HG02571 (cell line): ENCODE measurements at regions not wholly inside any gene's neighbourhood (a gene's known extent, or its start where the extent isn't known, plus 50 kb on each side); places are given as distances from the start of the nearest gene placed in this dataset.

ENCODE experiments used
- ATAC-seq: cut with Tn5 transposase; IDR thresholded peaks from one replicate; pipeline ENCODE4 v1.9.1; 2021; ENCODE audit warnings: mild to moderate bottlenecking, moderate library complexity; ENCODE audit not compliant: unreplicated experiment

DNA sequence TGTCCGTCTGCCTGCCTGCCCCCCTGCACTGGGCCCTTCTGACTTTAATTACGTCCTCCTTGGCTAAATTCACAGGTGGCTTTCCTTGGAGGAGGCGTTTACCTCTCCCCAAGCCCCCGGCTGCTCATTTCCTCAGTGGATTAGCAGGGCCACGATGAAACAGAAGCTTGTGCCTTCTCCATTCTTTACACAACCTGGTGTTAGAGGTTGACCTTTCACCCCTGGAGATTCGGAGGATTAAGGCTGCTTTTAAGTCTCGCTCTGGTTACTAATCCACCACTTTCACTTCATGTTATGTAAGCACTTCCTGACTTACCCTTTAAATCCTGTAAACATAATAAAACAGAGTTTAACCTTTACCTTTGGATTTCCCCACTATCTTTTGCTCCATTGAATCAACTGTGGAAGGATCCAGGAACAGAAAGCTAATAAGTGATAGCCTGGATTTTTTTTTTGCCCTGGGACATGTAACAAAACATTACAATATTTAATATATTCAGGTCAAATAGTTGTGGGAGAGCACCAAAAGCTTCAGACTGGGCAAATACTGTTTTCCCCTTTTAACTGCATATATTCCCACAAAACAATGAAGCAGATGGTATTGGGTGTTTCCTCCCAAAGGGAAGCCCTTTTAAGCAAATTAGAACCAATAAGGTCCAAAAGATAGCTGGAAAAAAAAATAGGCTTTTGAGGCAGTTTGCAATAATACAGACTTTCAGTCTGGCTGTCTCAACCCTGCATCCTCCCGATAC is 370.2 kb downstream of the EN1 start:
- no peak for ATAC-seq

DNA sequence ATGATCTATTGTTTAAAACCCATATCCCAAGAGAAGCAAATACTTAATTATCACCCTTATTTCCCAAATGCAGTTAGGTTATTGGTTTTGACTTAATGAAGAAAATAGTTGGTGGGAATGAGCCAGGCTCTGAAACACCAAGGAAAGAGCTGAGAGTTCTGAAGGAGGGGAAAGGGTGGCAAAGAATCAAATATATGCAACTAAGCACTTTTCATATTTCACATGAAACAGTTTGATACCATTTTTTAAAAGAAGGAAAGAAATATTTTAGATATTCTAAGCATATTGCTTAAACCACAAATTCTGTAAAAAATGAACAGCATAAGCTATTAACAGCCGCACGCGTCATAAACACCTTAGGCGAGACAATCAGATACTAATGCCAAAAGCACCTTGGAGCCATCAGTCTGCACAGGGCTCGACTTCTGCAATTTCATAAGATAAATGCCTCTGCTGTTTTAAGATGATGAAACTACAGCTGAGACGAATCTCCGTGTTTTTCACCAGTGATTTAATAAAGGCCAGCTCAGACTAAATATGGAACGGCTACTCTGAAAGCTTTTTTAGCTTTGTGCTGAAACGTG is 371.7 kb downstream of the EN1 start:
- ATAC-seq, result no peak

DNA sequence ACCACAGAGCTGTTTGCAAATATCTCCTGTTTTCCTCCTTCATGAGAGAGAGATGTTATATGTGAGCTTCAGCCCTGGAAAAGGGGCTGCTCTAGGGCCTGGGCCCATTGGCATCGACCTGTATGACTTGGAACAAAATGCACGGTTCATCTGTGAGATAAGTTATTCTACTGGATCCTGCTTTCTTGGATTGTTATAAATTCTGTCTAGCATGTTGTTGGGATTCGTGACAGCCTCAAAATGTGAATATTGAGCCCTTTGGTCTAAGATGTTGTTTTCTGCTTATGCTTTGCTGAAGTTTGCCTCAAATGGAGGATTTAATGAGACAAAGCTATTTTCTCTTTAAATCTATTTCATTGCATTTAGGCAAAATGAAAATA is 372.9 kb downstream of the EN1 start:
- no peak for ATAC-seq

DNA sequence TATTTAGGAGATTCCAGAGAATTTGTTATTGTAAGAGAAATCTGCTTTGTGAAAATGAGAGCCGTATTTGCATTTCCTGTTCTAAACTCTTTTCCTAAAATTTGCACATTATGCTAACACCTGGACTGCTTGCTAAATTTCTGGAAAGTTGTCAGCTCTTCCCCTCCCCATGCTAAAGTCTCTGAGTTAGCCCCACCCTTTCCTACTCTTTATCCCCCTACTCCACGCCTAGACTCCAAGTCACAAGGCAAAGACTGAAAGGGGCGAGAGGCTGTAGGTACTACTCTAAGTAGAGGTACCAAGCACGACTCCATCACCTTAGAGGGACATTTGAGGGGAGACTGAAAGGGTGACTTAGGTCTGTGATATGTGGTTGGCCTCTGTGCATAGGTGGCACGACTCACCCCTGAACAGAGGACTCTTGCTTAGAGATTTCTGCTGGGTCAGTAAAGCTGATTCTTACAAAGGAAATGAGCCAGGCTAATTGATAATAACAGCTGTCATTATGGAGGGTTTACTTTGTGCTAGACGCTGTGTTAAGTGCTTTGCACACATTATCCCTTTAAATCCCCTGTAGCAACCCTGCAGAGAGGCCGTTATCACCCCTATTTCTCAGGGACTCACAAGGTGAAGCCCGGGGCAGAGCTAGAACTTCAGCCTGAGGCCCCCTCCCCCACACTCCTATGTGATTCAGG is 373.5 kb downstream of the EN1 start:
- ATAC-seq, result no peak

DNA sequence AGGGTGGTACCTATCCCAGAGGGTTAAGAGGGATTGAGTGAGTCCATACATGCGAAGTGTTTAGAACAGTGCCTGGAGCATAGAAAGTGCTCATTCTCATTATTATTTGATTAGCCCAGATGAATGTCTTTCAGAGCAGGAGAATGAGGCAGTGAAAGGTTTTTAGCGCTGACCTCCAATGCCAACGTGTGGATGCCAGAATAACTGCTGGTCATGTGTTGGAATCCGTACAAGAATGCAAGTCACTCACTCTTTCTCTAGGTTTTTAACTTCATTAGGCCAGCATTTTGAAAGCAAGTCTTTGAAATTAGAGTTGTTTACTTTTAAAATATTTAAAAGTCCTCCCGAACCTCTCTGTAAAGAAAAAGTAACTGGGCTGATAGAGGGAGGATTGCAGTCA is 374.2 kb downstream of the EN1 start:
- ATAC-seq, result no peak

DNA sequence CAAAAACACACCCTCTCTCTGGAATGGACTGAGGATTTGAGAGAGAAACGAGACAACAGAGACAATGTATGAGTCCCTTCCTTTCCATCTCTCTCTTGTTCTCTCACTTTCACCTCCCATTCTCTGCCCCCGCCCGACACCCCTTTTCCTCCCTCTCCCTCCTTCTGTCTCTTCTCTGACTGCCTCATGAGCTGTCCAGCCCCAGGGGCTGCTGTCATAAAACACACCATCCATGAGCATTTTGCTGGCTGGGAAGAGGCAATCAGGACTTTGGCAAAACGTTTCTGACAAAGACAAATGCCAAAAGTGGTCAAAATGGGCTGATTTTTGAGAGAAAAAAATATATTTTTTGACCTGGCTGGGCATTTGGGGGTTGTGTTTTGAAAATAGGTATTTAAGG is 377.2 kb downstream of the EN1 start:
- no peak for ATAC-seq

DNA sequence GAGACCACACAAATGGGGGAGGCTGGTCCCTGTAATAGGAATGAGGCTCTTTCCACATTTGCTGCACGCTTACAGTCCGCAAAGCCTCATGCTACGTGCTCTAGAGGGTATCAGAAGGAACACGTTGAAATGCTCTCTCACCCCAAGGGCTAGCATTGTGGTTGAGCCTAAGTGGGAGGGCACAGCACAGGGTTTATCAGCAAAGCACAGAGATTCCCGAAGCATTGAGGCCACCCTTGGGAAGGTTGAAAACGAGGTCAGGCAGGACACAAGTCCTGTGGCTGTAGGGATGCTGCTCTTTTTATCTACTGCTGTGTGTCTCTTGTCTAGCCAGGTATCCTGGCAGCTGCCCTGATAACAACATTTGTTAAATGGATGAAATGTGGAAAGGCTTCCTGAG is 378.3 kb downstream of the EN1 start:
- ATAC-seq, result no peak

DNA sequence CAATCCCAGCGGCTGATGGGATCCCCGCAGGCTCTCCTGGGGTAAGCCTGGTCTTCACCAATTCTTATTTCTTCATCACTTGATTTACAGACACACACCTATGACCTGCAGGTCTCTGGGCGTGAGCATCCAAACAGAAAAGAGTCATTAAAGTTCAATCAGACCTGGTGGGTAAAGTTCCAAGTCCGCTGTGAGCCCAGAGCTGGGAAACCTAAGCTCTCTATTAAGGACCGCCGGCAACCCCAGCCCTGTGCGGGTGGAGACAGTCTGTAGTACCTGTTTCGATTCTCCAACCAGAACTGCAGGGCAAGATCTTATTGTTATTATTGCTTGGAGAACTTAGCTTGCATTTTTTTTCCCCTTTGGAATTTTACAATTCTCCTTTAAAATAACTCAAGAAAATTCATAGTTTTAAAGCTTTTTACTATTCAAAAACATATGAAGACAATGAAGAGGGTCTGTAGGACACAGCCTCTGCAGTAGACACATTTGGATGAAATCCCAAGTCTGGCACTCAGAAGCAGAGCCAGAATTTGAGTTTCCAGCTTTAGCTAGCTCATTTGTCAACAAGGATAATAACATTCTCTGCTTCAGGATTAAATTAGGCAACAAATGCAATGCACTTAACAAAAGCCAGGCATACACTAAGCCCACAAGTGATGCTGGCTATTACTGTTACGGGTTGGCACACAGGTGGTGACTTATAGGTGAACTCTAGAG is 376.4 kb downstream of the INSIG2 start:
- no peak for ATAC-seq

DNA sequence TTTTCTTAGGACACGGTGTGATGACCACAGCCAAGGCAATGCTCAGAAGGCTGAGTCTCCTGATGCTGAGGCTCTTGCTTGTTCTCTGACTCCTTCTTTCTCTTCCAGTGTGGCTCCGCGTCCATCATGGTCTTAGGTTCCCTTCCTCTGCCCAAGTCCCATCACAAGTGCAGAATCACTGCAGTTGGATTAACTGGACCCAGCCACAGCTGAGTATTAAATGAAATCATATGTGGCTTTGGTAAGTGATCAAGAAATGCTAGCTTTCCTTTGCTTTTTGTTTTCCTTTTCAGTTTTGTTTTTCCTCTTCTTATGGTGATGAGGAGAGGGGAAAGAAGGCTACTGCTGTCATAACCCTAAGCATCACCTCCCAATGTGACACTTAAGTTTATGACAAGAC is 375.8 kb downstream of the INSIG2 start:
- ATAC-seq, result no peak

DNA sequence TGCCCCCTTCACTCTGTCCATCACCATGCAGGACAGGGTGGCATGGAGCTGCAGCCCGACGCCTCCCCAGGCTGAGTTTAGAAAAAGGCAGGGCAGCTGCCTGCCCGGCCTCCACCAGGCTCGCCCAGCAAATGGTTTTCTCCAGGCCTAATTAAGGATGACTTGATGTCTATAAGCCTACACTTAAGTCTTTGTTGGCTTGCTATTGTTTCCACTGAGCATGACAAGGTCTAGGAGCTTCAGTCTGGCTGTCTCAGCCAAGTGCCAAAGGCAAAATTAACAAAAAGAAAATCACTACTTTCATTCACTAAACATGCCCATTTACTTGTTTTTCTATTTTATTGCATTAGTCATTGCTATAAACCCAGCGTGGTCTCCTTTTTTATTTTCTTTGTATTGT is 372.2 kb downstream of the INSIG2 start:
- no peak for ATAC-seq

DNA sequence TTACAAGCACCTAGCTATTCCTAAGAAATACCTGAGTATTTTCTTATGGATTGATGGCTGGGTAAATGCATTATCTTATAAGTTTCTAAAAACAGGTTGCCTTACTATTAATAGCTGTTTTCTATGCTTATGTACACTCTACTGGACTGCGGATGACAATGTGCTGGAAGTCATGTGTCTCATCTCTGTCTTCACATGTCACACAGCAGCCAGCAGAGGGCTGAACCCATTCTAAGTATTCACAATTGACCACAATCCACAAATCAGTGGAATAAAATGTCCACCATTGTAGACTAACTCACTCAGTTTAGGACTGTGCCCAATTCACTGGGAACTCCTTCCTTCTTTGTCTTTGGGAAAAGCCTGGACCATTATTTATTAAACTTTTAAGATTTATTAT is 371.2 kb downstream of the INSIG2 start:
- ATAC-seq, result no peak

DNA sequence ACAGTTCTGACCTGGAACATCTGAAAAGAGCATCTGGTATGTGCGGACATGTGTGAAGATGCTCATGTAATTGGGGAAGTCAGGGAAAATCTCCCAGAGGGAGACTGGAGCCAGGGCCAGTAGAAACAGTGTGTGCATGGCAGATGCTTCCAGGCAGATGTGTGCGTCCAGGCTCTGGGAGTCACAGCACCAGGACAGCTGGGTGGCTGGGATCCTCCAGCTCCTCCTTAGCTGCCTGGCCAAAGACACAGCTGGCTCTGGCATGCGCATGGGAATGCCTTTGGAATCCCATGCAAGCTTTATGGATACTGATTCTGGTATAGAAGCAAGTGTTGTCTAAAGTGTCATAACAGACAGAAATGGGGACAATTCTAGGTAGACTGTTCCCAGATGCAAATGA is 369.7 kb downstream of the INSIG2 start:
- no peak for ATAC-seq

DNA sequence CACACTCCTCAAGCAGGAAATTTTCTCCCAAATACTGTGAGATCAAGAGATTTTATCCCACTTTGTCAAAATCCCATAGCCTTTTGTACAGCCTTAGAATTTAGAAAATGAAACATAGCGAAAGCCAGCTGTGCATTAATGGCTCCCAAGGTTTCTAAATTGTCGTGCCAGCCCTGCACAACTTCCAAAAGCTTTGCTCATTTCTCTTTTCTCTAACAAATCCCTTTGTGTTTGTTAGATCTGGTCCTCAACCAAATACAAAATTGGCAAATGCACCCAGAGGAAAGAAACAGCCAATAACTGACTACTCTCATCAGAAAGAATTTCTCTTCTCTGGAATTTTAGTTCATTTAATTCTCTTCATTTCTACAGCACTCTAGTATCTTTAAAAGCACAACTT is 361.1 kb downstream of the INSIG2 start:
- ATAC-seq, result no peak

DNA sequence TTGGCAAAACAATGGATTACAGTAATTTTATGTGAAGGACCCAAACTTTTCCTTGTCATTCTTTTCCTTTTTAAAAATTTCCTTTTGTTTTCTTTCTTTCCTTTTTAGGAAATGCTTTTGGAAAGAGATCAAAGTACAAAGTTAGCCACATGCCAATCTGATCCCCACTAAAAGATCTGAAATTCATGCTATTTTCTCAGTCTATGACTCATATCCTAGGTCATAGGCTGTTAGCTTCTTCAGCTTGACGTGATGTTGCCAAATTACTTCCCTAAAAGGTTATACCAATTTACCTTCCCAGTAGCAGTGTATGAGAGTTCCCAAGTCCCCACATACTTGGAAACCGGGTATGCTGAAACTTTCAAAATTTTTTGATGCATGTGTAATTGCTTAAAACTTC is 355.3 kb downstream of the INSIG2 start:
- no peak for ATAC-seq

DNA sequence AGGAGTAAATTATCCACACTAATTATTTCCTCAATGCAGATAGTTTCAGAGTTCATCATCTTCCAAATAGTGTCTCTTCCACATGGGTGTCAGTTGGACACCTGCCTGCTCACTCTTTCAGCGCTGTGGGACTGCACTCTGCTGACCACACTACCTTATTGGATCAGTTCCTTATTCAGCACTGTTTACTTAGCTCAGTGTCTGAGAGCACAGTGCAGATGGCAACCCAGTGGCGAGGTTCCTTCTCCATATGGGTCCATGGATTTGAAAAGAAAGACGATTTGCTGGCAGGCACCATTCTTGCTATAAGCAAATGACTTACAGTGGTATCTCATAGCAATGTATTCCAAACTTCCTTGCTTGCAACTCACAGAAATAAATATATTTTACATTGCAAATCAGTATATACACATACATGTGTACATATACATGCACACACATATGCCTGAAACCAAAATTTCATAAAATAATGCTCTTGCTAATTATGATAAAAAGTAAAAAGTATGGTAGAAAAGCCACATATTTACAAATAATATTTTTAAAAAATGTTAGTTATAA is 354.8 kb downstream of the INSIG2 start:
- no peak for ATAC-seq

DNA sequence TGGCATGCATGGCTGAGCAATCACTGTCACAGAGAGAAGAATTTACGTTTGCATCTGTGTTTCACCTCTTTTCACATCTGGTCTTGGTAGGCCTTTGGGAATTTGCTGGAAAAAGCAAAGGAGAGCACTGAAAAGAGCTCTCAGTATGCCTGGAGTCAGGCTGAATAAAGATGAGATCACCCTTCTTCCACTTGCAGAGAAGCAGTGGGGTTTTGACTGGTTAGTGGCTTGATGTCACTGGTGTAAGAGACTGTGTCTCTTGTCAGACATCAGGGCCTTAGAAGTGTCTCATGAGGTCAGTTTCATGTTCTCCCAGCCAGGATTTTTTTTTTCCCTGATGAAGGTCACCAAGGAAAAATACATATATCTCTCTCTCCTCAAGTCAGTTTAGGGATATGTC is 353.8 kb downstream of the INSIG2 start:
- ATAC-seq, result no peak

DNA sequence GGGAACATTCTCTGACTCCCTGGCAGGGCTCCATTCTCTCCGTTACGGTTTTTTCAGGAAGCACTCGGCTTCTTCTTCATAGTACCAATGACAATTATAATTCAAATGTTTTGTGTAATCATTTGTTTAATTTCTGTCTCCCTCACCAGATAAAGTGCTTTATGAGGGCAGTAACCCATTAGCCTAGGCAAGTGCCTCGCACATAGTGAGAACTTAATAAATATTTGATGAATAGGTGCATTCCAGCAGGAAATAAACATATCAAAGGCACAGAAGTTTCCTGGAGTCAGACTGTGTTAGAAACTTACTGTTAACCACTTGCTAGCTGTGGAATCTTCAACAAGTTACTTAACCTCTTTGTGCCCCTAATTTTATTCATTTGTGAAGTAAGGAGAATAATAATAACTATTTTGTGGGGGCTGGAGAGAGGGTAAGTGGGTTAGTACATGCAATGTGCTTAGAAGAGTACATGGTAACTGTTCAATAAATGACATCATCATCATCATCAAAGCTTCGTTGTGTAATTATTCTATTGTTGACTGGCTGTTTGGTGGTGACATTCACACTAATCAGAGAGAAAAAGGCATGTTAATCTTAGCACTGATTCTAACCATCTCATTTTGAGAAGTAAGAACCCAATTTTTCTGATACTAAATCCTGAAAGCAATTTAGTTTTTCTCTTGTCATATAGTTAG is 352.3 kb downstream of the INSIG2 start:
- ATAC-seq, result no peak

DNA sequence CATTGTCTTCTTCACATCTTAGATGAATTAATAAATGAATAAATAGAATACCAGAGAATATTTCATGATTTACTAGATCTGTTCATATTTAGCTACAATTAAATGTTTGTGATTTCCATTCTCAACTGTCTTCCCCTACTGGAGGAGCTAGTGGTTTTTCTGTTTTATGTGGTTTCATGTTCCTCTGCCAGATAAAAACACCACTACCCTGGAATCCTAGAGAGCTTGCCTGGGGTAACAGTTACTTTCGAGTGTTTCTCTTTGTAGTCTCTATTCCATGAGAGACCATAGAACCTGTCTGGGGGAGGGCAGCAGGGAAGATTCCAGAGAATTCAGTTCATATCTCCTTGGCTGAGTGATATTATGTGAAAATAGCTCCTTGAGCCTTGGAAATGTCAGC is 349.2 kb downstream of the INSIG2 start:
- ATAC-seq, result no peak

DNA sequence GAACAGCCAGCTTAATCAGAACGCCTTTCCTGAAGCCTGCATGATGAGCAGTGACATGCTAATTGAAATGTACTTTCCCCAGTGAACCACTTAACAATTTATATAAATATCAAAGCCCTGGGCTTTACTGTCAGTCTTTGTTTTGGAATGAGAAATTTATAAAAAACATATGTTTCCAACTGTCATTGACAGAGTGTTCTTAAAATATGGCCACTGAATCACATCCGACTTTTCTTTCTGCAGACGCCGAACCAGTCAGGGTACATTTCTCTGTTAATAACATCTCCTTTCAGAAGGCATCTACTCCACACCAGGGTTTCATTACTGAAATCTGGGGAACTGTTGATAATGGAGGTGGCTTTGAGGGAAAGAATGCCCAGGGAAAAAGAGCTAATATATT is 343.7 kb downstream of the INSIG2 start:
- no peak for ATAC-seq

DNA sequence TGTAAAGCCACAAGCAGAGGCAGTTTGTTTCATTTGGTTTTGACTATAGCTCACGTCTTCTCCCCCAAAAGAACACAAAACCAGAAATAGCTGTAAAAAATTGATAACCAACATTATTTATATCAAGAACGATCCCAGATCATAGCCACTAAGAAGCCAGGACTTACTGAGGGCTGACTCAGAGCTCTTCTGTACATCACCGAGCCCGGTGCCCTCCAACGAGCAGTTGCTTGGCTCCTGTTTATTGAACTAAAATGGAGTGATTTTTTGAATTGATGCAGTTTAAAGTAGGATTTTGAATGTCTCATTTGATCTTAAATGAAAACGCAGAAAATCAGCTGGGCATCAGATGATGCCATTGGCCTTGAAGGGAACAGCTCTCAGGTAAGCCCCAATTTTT is 343.3 kb downstream of the INSIG2 start:
- no peak for ATAC-seq

DNA sequence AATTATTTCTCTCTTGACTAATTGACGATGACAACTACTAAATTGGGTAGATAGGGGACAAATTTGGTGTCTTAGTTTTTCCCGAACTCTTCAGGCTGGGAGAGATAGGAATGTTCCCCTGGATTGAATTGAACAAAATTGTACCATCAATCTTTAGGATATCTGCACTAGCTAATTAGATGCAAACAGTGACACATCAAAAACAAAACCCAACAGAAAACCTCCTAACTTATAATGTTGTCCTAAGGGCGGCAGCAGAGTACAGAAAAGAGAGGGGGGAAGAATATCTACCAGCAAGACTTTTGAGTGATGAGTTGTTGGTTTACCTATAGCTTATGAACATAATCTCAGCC is 342.9 kb downstream of the INSIG2 start:
- ATAC-seq, result no peak
